Glutamatergic neuron (in vitro differentiated cells): ENCODE measurements at regions not wholly inside any gene's neighbourhood (a gene's known extent, or its start where the extent isn't known, plus 50 kb on each side); places are given as distances from the start of the nearest gene placed in this dataset.
"Not testable (repeated sequence)": the region's sequence is repeated elsewhere in the genome, so short reads cannot be mapped to it uniquely, and the experiment has no call there.

Source experiments
- DNase-seq: peaks from one replicate; pipeline ENCODE4 v3.0.0; 2022
- H3K27ac Mint-ChIP-seq: one replicate; pipeline ENCODE4 v1.8.0; 2020; ENCODE audit warnings: mild to moderate bottlenecking, mixed read lengths, inconsistent platforms; ENCODE audit not compliant: unreplicated experiment
- H3K27me3 Mint-ChIP-seq: one replicate; pipeline ENCODE4 v1.8.0; 2020; ENCODE audit warnings: mild to moderate bottlenecking, moderate library complexity, mixed read lengths, inconsistent platforms; ENCODE audit not compliant: unreplicated experiment
- H3K36me3 Mint-ChIP-seq: one replicate; pipeline ENCODE4 v1.8.0; 2020; ENCODE audit warnings: mild to moderate bottlenecking, mixed read lengths, inconsistent platforms; ENCODE audit not compliant: unreplicated experiment
- H3K4me1 Mint-ChIP-seq: one replicate; pipeline ENCODE4 v1.8.0; 2020; ENCODE audit warnings: mild to moderate bottlenecking, low read depth, mixed read lengths, inconsistent platforms; ENCODE audit not compliant: unreplicated experiment
- H3K4me3 Mint-ChIP-seq: one replicate; pipeline ENCODE4 v1.8.0; 2020; ENCODE audit warnings: mild to moderate bottlenecking, mixed read lengths, inconsistent platforms; ENCODE audit not compliant: unreplicated experiment
- H3K9me3 Mint-ChIP-seq: one replicate; pipeline ENCODE4 v1.8.0; 2020; ENCODE audit warnings: mild to moderate bottlenecking, moderate library complexity, mixed read lengths, inconsistent platforms; ENCODE audit not compliant: unreplicated experiment
- TF ChIP-seq, protein P1 (sequence below): fragments of 200-600 bp; sonication (generic); IDR thresholded peaks from one replicate; pipeline ENCODE4 v1.5.0; 2021; ENCODE audit not compliant: partially characterized antibody, unreplicated experiment

- Mint-ChIP-seq H3K27me3 (no peaks in the 10 kb centered on the region), H3K27ac (no peak overlapping the region), H3K4me3 (no peak overlapping the region), H3K36me3 (no peaks in the 10 kb centered on the region), H3K4me1 (no peaks in the 10 kb centered on the region), H3K9me3 (peaks cover 1% of the 10 kb centered on the region)
- TF ChIP-seq, protein P1, sequence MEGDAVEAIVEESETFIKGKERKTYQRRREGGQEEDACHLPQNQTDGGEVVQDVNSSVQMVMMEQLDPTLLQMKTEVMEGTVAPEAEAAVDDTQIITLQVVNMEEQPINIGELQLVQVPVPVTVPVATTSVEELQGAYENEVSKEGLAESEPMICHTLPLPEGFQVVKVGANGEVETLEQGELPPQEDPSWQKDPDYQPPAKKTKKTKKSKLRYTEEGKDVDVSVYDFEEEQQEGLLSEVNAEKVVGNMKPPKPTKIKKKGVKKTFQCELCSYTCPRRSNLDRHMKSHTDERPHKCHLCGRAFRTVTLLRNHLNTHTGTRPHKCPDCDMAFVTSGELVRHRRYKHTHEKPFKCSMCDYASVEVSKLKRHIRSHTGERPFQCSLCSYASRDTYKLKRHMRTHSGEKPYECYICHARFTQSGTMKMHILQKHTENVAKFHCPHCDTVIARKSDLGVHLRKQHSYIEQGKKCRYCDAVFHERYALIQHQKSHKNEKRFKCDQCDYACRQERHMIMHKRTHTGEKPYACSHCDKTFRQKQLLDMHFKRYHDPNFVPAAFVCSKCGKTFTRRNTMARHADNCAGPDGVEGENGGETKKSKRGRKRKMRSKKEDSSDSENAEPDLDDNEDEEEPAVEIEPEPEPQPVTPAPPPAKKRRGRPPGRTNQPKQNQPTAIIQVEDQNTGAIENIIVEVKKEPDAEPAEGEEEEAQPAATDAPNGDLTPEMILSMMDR: no peak
- no peak for DNase-seq
These were observed 743.6 kb upstream of the POU3F4 start for GRCh38 chrX:82764521-82764920.

DNA sequence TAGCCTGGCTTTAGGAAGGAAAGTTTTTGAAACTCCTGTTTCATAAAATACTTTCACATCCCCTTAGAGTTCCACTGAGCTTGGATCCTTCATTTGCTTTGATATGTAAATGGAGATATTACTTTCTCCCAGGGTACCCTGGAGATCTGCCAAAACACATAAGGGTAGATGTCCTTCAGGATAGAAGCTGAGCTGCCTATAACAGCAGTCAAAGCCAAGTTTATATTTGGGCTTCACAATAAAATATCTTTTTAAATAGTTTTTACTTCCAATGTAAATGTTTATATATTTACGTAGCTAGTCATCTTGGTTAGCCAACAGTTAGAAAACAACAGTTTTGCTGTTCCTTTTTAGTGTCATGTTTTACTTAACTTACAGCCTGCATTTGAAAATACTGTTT, 742.3 kb upstream of the POU3F4 start:
- TF ChIP-seq, protein P1: no peak
- Mint-ChIP-seq H3K27ac (no peak overlapping the region), H3K27me3 (no peaks in the 10 kb centered on the region), H3K9me3 (peaks cover 1% of the 10 kb centered on the region), H3K4me3 (no peak overlapping the region), H3K36me3 (no peaks in the 10 kb centered on the region), H3K4me1 (no peaks in the 10 kb centered on the region)
- DNase-seq: no peak

GRCh38 chrX:82775426-82775825, 732.7 kb upstream of the POU3F4 start:
- Mint-ChIP-seq H3K27me3 (no peaks in the 10 kb centered on the region), H3K4me1 (no peaks in the 10 kb centered on the region), H3K4me3 (no peak overlapping the region), H3K27ac (no peak overlapping the region), H3K36me3 (no peaks in the 10 kb centered on the region), H3K9me3 (peaks cover 2% of the 10 kb centered on the region)
- no peak for DNase-seq
- TF ChIP-seq, protein P1: no peak

DNA sequence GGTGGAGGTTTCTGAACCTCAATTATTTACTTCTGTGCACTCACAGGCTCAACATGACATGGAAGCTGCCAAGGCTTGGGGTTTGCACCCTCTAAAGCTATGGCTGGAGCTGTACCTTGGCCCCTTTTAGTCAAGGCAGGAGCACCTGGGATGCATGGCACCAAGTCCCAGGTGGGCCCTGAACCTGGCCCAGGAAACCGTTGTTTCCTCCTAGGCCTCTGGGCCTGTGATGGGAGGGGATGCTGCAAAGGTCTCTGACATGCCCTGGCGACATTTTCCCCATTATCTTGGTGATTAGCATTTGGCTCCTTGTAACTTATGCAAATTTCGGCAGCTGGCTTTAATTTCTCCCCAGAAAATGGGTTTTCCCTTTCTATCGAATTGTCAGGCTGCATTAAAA, 726.1 kb upstream of the POU3F4 start:
- Mint-ChIP-seq H3K4me1 (no peaks in the 10 kb centered on the region), H3K9me3 (peaks cover 4% of the 10 kb centered on the region), H3K36me3 (peaks cover 4% of the 10 kb centered on the region), H3K27ac (no peak overlapping the region), H3K4me3 (no peak overlapping the region), H3K27me3 (no peaks in the 10 kb centered on the region)
- TF ChIP-seq, protein P1: no peak
- no peak for DNase-seq

DNA sequence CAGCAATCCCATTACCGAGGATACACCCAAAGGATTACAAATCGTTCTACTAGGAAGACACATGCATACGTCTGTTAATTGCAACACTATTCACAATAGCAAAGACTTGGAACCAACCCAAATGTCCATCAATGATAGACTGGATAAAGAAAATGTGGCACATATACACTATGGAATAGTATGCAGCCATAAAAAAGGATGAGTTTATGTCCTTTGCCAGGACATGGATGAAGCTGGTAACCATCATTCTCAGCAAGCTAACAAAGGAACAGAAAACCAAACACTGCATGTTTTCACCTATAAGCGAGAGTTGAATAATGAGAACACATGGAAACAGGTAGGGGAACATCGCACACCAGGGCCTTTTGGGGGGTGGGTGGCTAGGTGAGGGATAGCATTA, 695.2 kb upstream of the POU3F4 start:
- not testable (repeated sequence) for H3K27me3 Mint-ChIP-seq, H3K9me3 Mint-ChIP-seq, H3K27ac Mint-ChIP-seq, H3K4me1 Mint-ChIP-seq, H3K4me3 Mint-ChIP-seq, H3K36me3 Mint-ChIP-seq, DNase-seq

DNA sequence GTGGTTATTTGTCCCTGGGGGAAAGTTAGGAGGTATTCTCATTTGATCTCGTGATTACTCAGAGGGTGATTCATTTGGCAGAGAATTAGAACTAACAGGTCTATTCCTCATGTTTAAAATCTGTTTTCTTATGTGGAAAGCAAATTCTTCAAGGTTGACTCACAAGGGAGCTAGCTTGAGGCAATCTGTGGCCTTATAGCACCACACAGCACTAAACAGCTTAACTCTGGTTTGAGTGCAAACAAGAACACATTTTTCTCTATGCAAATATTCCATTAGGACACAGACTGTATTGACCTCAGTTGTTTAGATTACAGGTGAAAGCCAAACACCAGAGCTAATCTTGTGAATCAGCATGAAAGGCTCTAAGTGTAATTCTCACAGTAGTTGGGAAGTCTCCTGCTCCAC, 694.4 kb upstream of the POU3F4 start:
- Mint-ChIP-seq H3K36me3 (no peaks in the 10 kb centered on the region), H3K9me3 (peaks cover 2% of the 10 kb centered on the region), H3K4me1 (no peaks in the 10 kb centered on the region), H3K27ac (no peak overlapping the region), H3K4me3 (no peak overlapping the region), H3K27me3 (peaks cover 3% of the 10 kb centered on the region)
- TF ChIP-seq, protein P1: no peak
- no peak for DNase-seq
